GM19023 (cell line): ENCODE measurements at regions not wholly inside any gene's neighbourhood (a gene's known extent, or its start where the extent isn't known, plus 50 kb on each side); places are given as distances from the start of the nearest gene placed in this dataset.

Source experiments
- ATAC-seq: cut with Tn5 transposase; IDR thresholded peaks from one replicate; pipeline ENCODE4 v1.9.1; 2021; ENCODE audit warnings: mild to moderate bottlenecking, moderate library complexity; ENCODE audit not compliant: unreplicated experiment

- no peak for ATAC-seq
Observed at GRCh38 chr4:160772668-160773067, 1391.1 kb downstream of the FSTL5 start.

- no peak for ATAC-seq
Observed at GRCh38 chr4:160795216-160795615, 1368.6 kb downstream of the FSTL5 start.

DNA sequence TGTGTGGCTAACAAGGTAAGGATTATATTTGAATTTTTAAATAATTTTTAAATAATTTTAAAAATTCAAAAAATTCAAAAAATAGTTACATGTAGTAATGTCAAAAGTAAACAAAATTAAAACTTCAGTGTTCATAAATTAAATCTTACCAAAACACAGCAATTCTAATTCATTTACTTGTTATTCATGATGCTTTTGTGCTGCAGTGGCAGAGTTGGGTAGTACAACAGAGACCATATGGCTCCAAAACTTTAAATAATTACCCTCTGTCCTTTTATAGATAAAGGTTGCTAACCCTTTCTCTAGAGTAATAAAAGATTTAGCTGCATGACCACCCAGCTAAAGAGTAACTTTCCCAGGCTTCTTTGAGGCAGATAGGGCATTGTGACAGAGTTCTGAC is 1355.6 kb downstream of the FSTL5 start:
- ATAC-seq = no peak

DNA sequence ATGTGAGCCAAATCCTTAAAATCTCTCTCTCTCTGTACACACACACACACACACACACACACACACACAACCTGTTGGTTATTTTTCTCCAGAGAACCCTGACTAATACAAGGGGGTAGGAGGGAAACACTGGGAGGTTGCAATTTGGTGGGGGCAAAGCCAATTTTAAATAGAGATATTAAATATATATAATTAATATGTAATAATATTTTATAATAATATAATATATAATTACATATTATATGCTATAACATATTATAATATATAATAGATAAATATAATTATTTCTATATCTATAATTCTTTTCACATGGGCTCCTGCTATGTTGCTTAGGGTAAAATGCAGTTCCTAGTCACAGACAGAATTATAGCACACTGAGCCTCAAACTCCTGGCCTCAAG is 1354.2 kb downstream of the FSTL5 start:
- no peak for ATAC-seq

- no peak for ATAC-seq
Observed at GRCh38 chr4:160810424-160810823, 1353.4 kb downstream of the FSTL5 start.

DNA sequence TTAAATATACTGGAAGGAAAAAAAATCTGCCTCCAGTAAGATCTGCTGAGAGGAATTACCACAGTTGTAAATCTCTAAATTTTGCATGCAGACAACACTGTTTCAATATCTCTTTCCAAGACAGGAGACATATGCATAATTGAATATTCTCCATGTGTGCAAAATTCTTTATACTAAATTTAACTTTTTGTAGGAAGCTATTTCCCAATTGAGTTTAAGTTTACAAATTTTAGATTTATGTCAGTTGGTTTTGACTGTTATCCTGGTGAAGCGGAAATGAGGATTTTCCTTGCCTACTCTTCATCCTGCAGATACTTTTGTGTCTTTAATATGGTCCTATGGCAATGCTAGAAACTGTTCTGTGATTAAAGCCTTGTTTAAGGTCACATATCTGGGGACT is 1352.9 kb downstream of the FSTL5 start:
- ATAC-seq = no peak

DNA sequence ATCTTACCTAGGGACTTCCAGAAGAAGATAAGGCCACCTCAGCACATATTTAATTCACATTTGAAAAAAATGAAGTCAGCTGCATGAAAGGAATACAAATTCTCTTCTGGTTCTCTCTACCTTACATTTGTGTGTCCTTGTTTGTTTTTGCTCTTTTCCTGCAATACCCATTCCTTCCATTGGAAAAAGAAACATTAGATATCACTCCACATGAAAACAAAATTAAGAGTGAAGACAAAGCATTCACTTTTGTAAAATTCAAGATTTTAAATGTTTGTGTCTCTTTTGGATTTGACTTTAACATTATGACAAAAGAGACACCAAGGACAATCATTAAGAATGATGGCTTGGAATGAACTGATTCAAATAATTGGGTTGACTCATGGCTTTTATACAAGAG is 1351.8 kb downstream of the FSTL5 start:
- ATAC-seq = no peak

- no peak for ATAC-seq
Observed at GRCh38 chr4:160814726-160815125, 1349.1 kb downstream of the FSTL5 start.

- ATAC-seq = no peak
Observed at GRCh38 chr4:160818571-160818970, 1345.2 kb downstream of the FSTL5 start.

- no peak for ATAC-seq
Observed at GRCh38 chr4:160819791-160820190, 1344.0 kb downstream of the FSTL5 start.

- no peak for ATAC-seq
Observed at GRCh38 chr4:160824481-160824880, 1339.3 kb downstream of the FSTL5 start.

DNA sequence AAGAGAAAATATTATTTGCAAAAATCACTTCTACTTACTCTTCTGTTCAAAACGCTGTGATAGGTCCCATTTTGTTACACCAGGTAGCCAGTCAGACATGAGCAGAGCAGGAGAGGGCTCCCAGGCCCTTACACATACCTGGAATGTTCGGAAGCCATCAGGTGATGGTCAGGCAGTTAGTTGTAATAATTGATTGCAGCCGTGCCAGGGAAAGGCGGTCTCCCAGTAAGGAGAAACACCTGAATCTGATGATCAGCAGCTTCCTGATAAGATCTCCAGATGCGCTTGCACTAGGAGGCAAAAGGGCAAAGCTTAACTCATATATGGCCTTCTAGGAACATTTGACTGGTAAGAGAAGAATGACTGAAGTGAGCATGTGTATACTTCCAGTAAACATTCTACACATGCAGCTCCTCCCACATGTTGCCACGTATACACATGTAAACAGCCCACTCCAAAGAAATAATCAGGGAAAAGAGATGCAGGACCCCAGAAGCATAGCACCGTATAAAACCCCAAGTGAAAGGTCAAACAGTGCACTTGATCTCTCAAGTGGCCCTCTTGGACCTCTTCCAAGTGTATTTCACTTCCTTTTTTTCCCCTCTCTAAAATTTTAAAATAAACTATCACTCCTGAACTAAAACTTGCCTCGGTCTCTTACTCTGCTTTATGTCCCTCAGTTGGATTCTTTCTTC is 1338.0 kb downstream of the FSTL5 start:
- ATAC-seq = no peak

DNA sequence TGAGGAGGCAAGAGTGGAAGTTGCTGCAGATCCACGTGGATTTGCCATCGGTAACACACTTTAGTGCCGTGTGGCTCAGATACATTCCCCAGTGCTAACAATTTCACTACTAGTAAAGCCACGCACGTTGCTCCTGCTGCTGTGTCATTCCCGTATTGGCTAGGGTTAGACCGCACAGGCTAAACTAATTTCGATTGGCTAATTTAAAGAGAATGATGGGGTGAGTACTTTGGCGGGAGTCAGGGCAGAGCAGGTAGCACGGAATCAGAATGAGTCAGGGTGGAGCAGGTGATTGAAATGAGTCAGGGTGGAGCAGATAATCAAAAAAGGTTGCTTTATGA is 1337.5 kb downstream of the FSTL5 start:
- no peak for ATAC-seq

GRCh38 chr4:160831165-160831922 is 1332.5 kb downstream of the FSTL5 start:
- no peak for ATAC-seq

- ATAC-seq = no peak
Observed at GRCh38 chr4:160835789-160836188, 1328.0 kb downstream of the FSTL5 start.

DNA sequence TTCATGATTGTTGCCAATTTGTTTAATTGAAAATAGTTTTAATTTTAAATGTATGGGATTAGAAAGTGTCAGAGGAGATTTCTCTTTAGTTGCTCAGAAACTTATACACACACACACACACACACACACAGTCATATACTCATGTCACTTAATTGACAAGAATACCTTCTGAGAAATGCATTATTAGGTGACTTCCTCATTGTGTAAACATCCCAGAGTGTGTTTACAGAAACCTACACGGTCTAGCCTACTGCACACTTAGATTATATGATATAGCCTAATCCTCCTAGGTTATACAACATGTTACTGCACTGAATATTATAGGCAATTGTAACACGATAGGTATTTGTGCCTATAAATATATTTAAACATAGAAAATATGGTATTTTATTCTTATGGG is 1327.4 kb downstream of the FSTL5 start:
- ATAC-seq = no peak

GRCh38 chr4:160846121-160846520 is 1317.7 kb downstream of the FSTL5 start:
- no peak for ATAC-seq

GRCh38 chr4:160847228-160847627 is 1316.6 kb downstream of the FSTL5 start:
- ATAC-seq = no peak

- no peak for ATAC-seq
Observed at GRCh38 chr4:160848489-160848888, 1315.3 kb downstream of the FSTL5 start.

GRCh38 chr4:160848901-160849760 is 1314.7 kb downstream of the FSTL5 start:
- no peak for ATAC-seq

- no peak for ATAC-seq
Observed at GRCh38 chr4:160864253-160864652, 1299.5 kb downstream of the FSTL5 start.

DNA sequence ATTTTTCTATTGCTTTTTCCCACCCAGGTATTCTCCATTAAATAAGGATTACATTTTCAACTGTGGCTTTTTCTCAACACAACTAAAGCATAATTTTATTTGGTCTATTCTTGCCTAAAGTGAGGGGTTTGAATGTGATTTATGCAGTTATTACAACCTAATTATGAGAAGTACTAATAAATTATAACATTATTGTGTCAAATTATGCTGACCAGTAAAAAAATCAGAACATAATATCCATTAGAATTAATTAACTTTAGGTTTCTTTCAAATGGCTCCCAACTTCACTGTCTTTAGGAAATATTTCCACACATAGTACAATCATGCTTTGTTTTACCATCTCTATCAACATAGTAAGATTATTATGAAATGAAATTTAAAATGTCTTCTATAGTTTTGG is 1293.9 kb downstream of the FSTL5 start:
- no peak for ATAC-seq
